RPMI7951 (cell line): ENCODE measurements at regions not wholly inside any gene's neighbourhood (a gene's known extent, or its start where the extent isn't known, plus 50 kb on each side); places are given as distances from the start of the nearest gene placed in this dataset.

Source experiments
- DNase-seq: peaks from one replicate; pipeline ENCODE4 v3.0.0-alpha.2; 2012; ENCODE audit warnings: low read depth

GRCh38 chr14:61893371-61893940, 131.2 kb downstream of the SNAPC1 start:
- DNase-seq: no peak

GRCh38 chr14:61894452-61895077, 132.3 kb downstream of the SNAPC1 start:
- peak; percentile 59 for DNase-seq

DNA sequence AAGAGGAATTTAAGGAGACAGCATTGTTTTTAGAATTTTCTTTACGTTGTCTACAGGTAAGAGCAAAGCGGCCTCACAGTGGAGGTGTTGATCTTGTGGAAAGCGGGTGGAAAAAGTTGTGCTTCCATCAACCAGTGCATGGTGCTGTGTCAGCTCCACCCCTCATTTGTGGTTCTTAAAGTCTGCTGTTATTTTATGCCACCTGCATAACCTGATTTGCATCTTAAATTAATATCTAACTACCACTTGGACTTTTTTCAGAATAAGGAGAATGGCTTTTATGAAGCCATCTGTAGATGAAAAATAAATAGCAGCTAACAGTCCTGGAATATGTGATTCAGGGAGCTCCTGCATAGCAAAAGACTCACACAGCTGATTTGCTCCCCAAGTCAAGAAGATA, 135.1 kb downstream of the SNAPC1 start:
- DNase-seq: no peak

GRCh38 chr14:61898568-61898967, 136.3 kb downstream of the SNAPC1 start:
- DNase-seq: no peak

GRCh38 chr14:61899497-61899896, 137.3 kb downstream of the SNAPC1 start:
- DNase-seq: no peak

DNA sequence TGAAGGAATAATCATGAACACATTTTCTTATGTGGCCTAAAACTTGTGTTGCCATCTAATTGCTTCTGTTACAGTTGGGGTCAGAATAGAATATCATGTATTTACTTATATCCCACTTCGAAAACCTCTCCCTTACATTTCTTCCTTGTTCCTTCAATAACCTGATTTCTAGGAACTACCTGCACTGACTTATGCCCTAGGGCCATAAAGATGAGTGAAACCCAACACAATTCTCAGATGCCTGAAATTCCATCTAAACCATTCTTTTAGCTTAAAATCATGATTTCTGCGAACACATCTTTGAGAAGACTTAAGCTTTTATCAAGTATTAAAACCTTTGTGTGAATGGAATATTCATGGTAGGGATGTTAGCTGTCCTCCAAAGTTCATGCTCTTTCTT, 142.7 kb downstream of the SNAPC1 start:
- no peak for DNase-seq

GRCh38 chr14:61911574-61911973, 149.4 kb downstream of the SNAPC1 start:
- no peak for DNase-seq

DNA sequence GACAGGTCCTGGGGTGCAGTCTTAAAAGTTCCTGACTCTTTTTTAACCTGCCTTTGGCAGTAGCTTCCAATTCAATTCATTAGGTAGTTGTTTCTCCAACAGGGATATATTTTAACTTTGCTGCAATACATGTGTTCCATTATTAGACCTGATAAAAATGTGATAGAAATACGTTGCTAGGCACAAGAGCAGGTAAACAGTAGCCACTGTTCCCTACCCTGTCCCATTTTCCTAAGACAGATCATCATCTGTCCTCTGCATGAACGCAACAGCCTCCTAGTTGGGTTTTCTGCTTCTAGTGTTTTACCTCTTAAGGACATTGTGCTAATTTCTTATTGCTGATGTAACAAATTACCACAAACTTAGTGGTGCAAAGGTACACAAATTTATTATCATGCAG, 156.8 kb downstream of the SNAPC1 start:
- no peak for DNase-seq

DNA sequence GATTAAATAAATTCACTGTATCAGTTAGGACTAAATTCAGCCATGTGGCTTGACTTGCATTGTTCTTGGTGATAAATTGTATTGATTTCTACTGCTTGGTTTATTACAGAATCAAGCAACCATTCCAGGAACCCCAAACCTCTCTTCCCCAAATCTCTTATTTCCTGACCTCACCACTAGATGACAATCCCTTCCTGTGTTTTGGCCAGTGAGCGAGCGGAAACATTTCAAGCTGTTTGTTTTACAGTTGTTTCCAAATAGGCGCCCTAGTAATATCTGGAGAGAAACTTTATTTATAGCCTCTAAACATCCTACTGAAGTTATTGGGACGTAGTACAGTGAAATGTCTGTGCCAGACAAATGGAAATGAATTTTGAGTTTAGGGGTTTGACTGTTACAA, 161.1 kb downstream of the SNAPC1 start:
- peak; percentile 16 for DNase-seq

GRCh38 chr14:61925043-61925442, 162.8 kb downstream of the SNAPC1 start:
- DNase-seq: peak; percentile 45

DNA sequence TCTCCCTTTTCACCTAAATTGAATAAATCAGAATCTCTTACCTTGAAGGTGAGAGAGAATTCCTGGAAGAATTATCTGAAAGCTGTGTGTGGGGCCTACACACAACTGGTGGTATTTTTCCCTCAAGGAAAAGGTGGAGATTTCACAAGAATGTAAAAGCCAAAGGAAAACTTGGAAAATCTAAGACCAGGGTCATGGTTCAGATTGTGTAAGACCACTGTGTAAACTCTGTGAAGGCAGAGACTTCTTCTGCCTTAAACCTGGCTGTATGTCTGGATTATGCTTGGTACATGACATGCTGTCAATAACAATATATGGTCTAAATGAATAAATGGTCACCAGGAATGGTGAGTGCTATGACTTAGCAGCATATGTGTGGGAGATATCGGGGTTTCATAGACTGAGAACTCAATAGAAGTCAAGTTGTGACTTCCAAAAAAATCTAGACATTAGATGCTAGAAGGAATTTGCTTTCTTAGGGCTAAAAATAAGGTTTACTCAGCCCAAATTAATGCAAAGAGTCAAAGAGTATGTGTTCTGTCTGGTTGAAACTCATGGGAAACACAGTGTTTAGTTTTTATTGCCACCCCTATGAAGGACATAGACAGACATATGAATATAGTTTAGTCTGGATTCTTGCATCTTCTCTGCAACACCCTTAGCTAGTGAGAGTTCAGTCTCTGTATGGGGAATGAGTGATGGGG, 163.7 kb downstream of the SNAPC1 start:
- DNase-seq: no peak

- DNase-seq: peak; percentile 70
These were observed 164.8 kb downstream of the SNAPC1 start for GRCh38 chr14:61927060-61927459.

GRCh38 chr14:61927520-61927919, 165.3 kb downstream of the SNAPC1 start:
- DNase-seq: peak; percentile 58

- no peak for DNase-seq
These were observed 166.1 kb downstream of the SNAPC1 start for GRCh38 chr14:61928300-61928699.

- no peak for DNase-seq
These were observed 166.5 kb downstream of the SNAPC1 start for GRCh38 chr14:61928701-61929100.

GRCh38 chr14:61929651-61930050, 167.4 kb downstream of the SNAPC1 start:
- DNase-seq: no peak

- DNase-seq: no peak
These were observed 168.1 kb downstream of the SNAPC1 start for GRCh38 chr14:61930101-61930857.

DNA sequence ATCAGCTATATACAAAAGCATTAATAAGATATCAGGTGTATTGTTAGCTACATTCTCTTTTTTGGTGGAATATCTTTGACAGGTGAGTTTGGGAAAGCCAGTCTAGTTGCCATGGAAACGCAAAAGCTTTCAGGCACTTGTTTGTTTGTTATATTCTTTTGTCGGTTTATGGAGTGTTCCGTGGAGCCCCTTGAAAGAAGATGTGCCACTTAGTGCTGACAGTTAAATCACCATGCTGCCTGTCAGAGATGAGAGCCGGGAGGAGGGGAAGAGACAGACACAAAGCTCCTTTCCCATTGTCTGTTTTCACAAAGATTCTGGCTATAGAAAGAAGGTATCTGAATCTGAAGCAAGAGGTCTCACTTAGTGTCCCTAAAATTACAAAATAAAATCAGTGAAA, 170.8 kb downstream of the SNAPC1 start:
- no peak for DNase-seq

- DNase-seq: peak; percentile 67
These were observed 172.2 kb downstream of the SNAPC1 start for GRCh38 chr14:61934385-61934784.

DNA sequence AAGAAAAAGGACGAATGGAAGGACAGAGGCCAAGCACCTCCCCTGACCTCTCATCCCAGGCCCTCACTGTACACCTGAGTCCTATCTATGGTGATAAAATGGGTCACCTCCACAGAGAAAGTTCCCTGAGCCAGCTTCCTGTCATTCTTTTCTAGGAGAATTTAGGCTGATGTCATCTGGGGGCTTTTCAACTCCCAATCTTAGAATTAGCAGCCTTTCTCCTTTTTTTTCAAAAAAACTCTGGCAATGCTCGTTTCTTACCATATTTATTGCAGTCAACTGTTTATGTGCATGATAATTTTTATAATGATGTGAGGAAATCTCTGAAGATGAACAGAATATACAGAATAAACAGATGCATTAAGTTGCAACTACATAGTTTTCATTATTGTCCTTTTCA, 177.6 kb downstream of the SNAPC1 start:
- no peak for DNase-seq

GRCh38 chr14:61940666-61941420, 178.6 kb downstream of the SNAPC1 start:
- peak; percentile 19 for DNase-seq
